Gastroesophageal sphincter (tissue), 4 donors: ENCODE measurements at regions not wholly inside any gene's neighbourhood (a gene's known extent, or its start where the extent isn't known, plus 50 kb on each side); places are given as distances from the start of the nearest gene placed in this dataset.
"Not testable (repeated sequence)": the region's sequence is repeated elsewhere in the genome, so short reads cannot be mapped to it uniquely, and the experiment has no call there.

ENCODE experiments used
- ATAC-seq: fragments of 150-250 bp; one replicate; pipeline ENCODE4 v1.9.1; 2016; ENCODE audit warnings: mild to moderate bottlenecking, moderate library complexity
- H3K27ac ChIP-seq, 4 donors: fragments of 200-600 bp; sonication (generic) in 3 of 4; 1 replicate in 3 of 4; 2 replicates in 1 of 4; pipeline ENCODE4 v1.5.1; 2016 to 2019
- H3K27me3 ChIP-seq: fragments of 200-600 bp; sonication (generic); one replicate; pipeline ENCODE4 v1.5.1; 2019
- H3K36me3 ChIP-seq, 2 donors: fragments of 200-600 bp; sonication (generic); one replicate each; pipeline ENCODE4 v1.5.1; 2019; ENCODE audit warnings: control low read depth in 1 of 2
- H3K4me1 ChIP-seq, 3 donors: fragments of 200-600 bp; sonication (generic); 1 replicate in 2 of 3; 2 replicates in 1 of 3; pipeline ENCODE4 v1.5.1; 2016 to 2019; ENCODE audit warnings: control low read depth in 2 of 3
- H3K4me3 ChIP-seq, 2 donors: fragments of 200-600 bp; sonication (generic); one replicate each; pipeline ENCODE4 v1.5.1; 2019; ENCODE audit warnings: mild to moderate bottlenecking in 1 of 2, moderate library complexity in 1 of 2
- H3K9me3 ChIP-seq, 3 donors: fragments of 200-600 bp; sonication (generic); one replicate each; pipeline ENCODE4 v1.5.1; 2017 to 2019; ENCODE audit warnings: control low read depth in 2 of 3
- WGBS, 2 donors: methylation state at CpG; one replicate each; pipeline ENCODE4 v1.1.5; 2018; ENCODE audit warnings: low coverage in 1 of 2; 5-methylcytosine and 5-hydroxymethylcytosine counted together
- small RNA-seq, 4 donors: library from RNA; depleted of rRNA; stranded (forward); fragments of <200 nt; gene quantifications; one replicate each; pipeline ENCODE3, GENCODE V24; 2016

DNA sequence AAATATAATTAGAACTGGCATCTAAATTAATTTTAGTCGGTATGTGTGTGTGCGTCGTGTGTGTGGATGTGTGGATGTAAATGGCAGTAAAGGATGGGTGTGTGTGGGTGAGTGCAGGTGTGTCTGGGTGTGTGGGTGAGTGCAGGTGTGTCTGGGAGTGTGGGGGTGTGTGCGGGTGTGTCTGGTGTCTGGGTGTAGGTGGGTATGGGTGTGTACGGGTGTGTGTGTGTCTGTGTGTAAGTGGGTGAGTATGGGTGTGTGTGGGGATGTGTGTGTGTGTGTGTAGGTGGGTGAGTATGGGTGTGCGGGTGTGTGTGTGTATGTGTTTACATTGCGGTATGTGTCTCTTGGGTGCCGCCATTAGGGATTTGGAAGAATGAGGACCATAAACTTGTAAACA lies 55.0 kb downstream of the OR11H1 start:
- not testable (repeated sequence) for H3K4me3 ChIP-seq, ATAC-seq, H3K36me3 ChIP-seq, H3K9me3 ChIP-seq, H3K27me3 ChIP-seq, H3K4me1 ChIP-seq, H3K27ac ChIP-seq
- no CpG with 5 or more reads among the region's 8 CpGs for WGBS, 2 donors

DNA sequence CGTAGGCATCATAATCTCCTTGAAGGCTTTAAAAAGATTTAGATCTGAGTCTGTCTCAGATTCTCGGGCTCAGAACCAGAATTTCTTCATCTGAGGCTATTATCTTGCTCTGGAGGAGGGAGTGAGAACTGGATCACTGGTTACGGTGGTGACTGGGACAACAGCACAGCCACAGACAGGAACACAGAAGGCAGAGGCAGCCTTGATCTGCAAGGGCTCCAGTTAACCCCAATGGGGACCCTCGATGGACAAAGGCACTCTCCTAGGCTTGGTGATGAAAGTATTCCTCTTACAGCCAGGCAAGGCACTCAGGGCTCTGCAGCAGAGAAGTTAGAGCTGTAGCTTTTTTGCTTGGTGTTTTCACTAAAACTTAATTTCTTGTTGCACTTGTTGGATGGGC lies 74.2 kb downstream of the OR11H1 start:
- H3K4me1 ChIP-seq, H3K36me3 ChIP-seq, H3K4me3 ChIP-seq, ATAC-seq, H3K27ac ChIP-seq, H3K27me3 ChIP-seq, H3K9me3 ChIP-seq: not testable (repeated sequence)
- no CpG with 5 or more reads among the region's 4 CpGs for WGBS, 2 donors

DNA sequence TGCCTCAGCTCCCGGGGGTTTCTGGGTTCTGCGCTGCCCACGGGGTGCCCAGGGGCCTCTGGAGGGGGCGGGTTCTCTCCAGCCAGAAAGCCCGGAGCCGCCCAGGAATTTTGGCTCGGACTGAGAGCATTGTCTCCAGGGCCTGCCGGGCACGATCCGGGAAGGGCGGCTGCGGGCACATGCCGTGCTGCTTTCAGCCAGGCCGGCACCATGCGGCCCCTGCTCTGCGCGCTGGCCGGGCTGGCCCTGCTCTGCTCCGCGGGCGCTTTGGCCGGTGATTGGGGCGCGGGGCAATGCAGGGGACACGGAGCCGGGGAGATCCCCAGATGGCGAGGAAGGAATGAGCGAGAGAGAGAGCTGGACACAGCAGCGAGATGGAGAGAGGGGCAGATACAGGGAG lies 75.1 kb downstream of the OR11H1 start:
- WGBS, 2 donors = 100% methylated on average over 2 of the region's 29 CpGs; no CpG with 5 or more reads in 1 of the 2 donors
- H3K9me3 ChIP-seq, H3K4me1 ChIP-seq, H3K36me3 ChIP-seq, H3K27me3 ChIP-seq, H3K4me3 ChIP-seq, H3K27ac ChIP-seq, ATAC-seq: not testable (repeated sequence)

- not testable (repeated sequence) for H3K9me3 ChIP-seq, ATAC-seq, H3K36me3 ChIP-seq, H3K4me3 ChIP-seq, H3K27me3 ChIP-seq, H3K4me1 ChIP-seq, H3K27ac ChIP-seq
- no CpG with 5 or more reads among the region's 7 CpGs for WGBS, 2 donors
Measured at GRCh38 chr22:15604176-15604575, 76.2 kb downstream of the OR11H1 start.

DNA sequence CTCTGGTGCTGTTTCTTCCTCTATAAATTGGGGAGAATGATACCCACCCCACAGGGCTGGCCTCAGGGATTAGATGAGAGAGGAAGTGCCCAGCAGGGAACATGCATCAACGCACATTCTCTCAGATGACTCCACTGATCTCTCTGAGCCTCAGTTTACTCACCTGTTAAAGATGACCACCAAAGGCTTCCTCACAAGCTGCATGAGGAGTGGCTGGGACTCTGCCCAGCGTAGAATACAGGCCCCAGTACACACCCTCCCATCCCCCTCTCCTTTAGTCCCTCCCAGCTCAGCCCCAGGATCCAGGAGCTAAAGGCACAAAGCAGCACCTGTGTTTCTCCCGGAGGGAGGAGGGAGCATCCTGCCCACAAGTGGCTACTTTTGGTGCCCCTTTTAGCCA lies 76.7 kb downstream of the OR11H1 start:
- ATAC-seq, H3K27ac ChIP-seq, H3K4me1 ChIP-seq, H3K36me3 ChIP-seq, H3K9me3 ChIP-seq, H3K27me3 ChIP-seq, H3K4me3 ChIP-seq: not testable (repeated sequence)
- no CpG with 5 or more reads among the region's 3 CpGs for WGBS, 2 donors

DNA sequence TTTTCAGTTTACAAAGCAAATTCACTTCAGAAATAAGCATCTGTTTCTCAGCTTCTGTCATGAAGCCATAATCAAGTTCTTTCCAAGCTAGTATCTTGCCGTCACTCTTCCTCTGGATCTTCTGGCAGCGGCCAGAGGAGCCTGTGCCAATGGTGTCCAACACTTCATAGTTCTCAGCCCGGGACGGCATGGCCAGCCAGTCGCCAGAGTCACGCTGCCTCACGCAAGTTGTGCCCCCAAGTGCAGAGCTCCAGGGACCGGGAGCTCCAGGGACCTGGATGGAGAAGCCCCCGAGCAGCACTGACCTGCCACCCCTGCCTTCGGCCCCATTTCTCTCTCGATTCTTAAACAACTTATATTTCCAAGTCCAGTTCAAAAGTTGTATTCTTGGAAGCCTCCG lies 76.9 kb upstream of the POTEH start:
- not testable (repeated sequence) for H3K27me3 ChIP-seq, ATAC-seq, H3K36me3 ChIP-seq, H3K4me3 ChIP-seq, H3K27ac ChIP-seq, H3K4me1 ChIP-seq, H3K9me3 ChIP-seq
- 71 to 100% methylated on average over 1 to 9 of the region's 12 CpGs for WGBS, 2 donors

DNA sequence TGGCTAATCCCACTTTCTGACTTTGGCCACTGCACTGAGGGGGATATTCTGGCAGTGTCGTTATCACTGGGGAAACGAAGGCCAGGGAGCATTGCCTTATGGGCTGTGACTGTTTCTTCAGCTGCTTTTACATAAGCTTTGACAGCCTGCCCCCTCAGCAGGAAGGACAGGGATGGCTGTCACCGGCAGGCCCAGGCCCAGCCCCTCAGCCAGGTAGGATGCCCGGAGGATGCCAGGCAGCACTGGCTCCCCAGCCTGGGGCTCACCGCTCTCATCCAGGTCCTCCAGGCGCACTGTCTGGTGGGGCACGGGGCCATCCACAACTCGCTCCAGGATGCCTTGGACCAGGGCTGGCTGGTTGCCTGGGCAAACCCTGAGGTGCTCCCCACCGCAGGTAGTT lies 74.7 kb upstream of the POTEH start:
- H3K4me1 ChIP-seq, H3K27me3 ChIP-seq, H3K9me3 ChIP-seq, H3K4me3 ChIP-seq, H3K27ac ChIP-seq, H3K36me3 ChIP-seq, ATAC-seq: not testable (repeated sequence)
- WGBS, 2 donors = no CpG with 5 or more reads among the region's 9 CpGs

DNA sequence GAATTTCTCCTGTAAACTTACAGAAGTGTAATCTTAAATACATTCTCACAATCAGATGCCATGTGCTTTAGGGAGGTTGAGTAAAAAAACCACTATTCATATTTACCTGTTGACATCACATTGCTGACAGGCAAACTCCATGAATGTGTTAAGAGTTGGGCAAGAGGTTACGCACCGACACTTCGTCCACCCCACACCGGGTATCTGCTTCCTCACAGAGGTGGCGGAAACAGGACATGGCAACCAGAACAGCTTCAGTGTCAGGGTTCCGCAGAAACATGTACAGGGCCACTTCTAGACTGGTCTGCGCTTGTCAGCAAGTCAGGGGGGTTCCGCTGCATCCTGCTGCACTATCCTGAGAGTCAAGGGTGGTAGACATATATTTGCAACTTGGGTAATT lies 61.6 kb upstream of the POTEH start:
- not testable (repeated sequence) for ATAC-seq, H3K27ac ChIP-seq, H3K36me3 ChIP-seq, H3K27me3 ChIP-seq, H3K9me3 ChIP-seq, H3K4me3 ChIP-seq, H3K4me1 ChIP-seq
- 67 to 76% methylated on average over 8 of the region's 8 CpGs for WGBS, 2 donors

GRCh38 chr22:15636765-15637164 lies 53.1 kb upstream of the POTEH start:
- H3K9me3 ChIP-seq, H3K4me1 ChIP-seq, H3K36me3 ChIP-seq, ATAC-seq, H3K4me3 ChIP-seq, H3K27me3 ChIP-seq, H3K27ac ChIP-seq: not testable (repeated sequence)
- no CpG with 5 or more reads among the region's 12 CpGs for WGBS, 2 donors

DNA sequence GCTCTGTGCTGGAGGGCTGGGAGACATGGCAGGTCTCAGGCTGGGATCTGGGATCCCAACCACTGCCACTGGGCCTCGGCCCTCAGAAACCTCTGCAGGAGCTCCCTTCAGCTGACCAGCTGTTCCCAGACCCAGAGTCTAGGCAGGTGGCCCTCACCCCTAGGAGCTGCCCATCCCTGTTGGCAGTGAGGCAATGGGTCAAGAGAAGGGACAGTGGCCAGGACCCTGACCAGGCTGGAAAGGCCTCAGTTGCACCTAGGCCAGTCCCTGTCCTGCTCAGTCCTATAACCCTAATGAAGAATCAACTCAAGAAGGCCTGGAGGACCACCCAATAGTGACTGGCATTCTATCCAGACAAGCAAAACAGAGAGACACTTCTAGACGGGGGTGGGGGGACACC lies 52.4 kb upstream of the POTEH start:
- WGBS, 2 donors = no CpG with 5 or more reads among the region's 2 CpGs
- not testable (repeated sequence) for H3K27ac ChIP-seq, H3K27me3 ChIP-seq, H3K4me3 ChIP-seq, H3K9me3 ChIP-seq, H3K36me3 ChIP-seq, H3K4me1 ChIP-seq
- ATAC-seq = peak; percentile 14

DNA sequence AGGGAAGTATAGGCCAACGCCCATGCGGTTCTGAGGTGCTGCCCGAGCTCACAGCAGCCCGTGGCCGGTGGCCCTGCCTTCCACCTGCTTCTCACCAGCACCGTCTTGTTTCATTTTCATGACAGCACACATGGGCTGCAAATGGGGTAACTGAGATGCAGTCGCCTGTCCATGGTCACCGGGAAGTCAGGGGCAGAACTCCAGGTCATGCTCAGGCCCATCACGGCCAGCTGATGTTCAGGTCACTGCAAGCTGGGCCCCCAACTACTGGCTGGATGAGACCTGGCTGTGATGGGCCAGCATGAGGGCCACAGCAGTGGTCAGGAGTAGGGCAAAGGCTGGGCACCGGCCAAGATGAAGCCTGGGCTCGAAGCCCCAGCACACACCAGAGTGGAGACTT lies 51.9 kb upstream of the POTEH start:
- H3K27ac ChIP-seq, ATAC-seq, H3K4me1 ChIP-seq, H3K4me3 ChIP-seq, H3K36me3 ChIP-seq, H3K9me3 ChIP-seq, H3K27me3 ChIP-seq: not testable (repeated sequence)
- no CpG with 5 or more reads among the region's 11 CpGs for WGBS, 2 donors

Small RNA genes lying in the stretch of these regions (small RNA-seq; reads per million reads assigned to genes)
- gene AP000532.1 (0 reads per million in 4 donors), gene AP000533.3 (0 reads per million in 4 donors)
